ENCODE measurements at regions not wholly inside any gene's neighbourhood (a gene's known extent, or its start where the extent isn't known, plus 50 kb on each side); places are given as distances from the start of the nearest gene placed in this dataset.

DNA sequence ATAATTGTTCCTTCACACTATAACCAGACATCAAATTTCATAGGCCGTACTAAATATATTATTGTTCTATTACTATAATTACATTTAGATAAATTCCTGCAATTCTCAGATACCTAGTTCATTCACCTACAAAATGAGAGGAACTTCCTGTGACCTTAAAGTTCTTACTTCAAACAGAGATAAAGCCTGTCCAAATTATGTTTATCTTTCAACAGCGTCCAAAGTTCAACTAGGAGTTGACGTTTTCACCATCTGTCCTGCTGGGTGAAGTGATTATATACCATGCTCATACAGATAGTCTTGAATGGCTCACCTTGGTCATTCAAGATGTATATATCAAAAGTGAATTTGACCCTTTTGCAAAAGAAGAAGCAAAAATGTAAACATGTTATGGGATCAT lies 440.6 kb downstream of the CDH8 start (continued):
- TF ChIP-seq, protein P1, sequence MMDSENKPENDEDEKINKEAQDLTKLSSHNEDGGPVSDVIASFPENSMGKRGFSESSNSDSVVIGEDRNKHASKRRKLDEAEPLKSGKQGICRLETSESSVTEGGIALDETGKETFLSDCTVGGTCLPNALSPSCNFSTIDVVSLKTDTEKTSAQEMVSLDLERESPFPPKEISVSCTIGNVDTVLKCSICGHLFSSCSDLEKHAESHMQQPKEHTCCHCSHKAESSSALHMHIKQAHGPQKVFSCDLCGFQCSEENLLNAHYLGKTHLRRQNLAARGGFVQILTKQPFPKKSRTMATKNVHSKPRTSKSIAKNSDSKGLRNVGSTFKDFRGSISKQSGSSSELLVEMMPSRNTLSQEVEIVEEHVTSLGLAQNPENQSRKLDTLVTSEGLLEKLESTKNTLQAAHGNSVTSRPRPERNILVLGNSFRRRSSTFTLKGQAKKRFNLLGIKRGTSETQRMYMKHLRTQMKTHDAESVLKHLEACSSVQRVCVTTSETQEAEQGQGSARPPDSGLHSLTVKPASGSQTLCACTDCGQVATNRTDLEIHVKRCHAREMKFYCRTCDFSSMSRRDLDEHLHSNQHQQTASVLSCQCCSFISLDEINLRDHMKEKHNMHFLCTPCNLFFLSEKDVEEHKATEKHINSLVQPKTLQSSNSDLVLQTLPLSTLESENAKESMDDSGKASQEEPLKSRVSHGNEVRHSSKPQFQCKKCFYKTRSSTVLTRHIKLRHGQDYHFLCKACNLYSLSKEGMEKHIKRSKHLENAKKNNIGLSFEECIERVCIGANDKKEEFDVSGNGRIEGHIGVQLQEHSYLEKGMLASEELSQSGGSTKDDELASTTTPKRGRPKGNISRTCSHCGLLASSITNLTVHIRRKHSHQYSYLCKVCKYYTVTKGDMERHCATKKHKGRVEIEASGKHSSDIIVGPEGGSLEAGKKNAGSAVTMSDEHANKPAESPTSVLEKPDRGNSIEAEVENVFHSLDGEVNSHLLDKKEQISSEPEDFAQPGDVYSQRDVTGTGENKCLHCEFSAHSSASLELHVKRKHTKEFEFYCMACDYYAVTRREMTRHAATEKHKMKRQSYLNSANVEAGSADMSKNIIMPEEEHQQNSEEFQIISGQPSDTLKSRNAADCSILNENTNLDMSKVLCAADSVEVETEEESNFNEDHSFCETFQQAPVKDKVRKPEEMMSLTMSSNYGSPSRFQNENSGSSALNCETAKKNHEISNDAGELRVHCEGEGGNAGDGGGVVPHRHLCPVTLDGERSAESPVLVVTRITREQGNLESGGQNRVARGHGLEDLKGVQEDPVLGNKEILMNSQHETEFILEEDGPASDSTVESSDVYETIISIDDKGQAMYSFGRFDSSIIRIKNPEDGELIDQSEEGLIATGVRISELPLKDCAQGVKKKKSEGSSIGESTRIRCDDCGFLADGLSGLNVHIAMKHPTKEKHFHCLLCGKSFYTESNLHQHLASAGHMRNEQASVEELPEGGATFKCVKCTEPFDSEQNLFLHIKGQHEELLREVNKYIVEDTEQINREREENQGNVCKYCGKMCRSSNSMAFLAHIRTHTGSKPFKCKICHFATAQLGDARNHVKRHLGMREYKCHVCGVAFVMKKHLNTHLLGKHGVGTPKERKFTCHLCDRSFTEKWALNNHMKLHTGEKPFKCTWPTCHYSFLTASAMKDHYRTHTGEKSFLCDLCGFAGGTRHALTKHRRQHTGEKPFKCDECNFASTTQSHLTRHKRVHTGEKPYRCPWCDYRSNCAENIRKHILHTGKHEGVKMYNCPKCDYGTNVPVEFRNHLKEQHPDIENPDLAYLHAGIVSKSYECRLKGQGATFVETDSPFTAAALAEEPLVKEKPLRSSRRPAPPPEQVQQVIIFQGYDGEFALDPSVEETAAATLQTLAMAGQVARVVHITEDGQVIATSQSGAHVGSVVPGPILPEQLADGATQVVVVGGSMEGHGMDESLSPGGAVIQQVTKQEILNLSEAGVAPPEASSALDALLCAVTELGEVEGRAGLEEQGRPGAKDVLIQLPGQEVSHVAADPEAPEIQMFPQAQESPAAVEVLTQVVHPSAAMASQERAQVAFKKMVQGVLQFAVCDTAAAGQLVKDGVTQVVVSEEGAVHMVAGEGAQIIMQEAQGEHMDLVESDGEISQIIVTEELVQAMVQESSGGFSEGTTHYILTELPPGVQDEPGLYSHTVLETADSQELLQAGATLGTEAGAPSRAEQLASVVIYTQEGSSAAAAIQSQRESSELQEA (IDR thresholded peaks at IDR 0.05; ENCODE audit: low read depth) = no peak
- TF ChIP-seq SP2 (IDR thresholded peaks at IDR 0.05; ENCODE audit: extremely low read depth, low read depth, low read length, poor library complexity, severe bottlenecking) (no peak), CCAR2 (IDR thresholded peaks at IDR 0.05; ENCODE audit: low read depth, low read length) (no peak), TCFL5 (CRISPR knock-in tag; conservative IDR thresholded peaks at IDR 0.05) (no peak)
- TF ChIP-seq, protein P2, sequence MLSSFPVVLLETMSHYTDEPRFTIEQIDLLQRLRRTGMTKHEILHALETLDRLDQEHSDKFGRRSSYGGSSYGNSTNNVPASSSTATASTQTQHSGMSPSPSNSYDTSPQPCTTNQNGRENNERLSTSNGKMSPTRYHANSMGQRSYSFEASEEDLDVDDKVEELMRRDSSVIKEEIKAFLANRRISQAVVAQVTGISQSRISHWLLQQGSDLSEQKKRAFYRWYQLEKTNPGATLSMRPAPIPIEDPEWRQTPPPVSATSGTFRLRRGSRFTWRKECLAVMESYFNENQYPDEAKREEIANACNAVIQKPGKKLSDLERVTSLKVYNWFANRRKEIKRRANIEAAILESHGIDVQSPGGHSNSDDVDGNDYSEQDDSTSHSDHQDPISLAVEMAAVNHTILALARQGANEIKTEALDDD (IDR thresholded peaks at IDR 0.05) = no peak
- TF ChIP-seq, protein P3, sequence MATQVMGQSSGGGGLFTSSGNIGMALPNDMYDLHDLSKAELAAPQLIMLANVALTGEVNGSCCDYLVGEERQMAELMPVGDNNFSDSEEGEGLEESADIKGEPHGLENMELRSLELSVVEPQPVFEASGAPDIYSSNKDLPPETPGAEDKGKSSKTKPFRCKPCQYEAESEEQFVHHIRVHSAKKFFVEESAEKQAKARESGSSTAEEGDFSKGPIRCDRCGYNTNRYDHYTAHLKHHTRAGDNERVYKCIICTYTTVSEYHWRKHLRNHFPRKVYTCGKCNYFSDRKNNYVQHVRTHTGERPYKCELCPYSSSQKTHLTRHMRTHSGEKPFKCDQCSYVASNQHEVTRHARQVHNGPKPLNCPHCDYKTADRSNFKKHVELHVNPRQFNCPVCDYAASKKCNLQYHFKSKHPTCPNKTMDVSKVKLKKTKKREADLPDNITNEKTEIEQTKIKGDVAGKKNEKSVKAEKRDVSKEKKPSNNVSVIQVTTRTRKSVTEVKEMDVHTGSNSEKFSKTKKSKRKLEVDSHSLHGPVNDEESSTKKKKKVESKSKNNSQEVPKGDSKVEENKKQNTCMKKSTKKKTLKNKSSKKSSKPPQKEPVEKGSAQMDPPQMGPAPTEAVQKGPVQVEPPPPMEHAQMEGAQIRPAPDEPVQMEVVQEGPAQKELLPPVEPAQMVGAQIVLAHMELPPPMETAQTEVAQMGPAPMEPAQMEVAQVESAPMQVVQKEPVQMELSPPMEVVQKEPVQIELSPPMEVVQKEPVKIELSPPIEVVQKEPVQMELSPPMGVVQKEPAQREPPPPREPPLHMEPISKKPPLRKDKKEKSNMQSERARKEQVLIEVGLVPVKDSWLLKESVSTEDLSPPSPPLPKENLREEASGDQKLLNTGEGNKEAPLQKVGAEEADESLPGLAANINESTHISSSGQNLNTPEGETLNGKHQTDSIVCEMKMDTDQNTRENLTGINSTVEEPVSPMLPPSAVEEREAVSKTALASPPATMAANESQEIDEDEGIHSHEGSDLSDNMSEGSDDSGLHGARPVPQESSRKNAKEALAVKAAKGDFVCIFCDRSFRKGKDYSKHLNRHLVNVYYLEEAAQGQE (IDR thresholded peaks at IDR 0.05; ENCODE audit: borderline replicate concordance) = no peak
- TF ChIP-seq, protein P3 (CRISPR knock-in tag; IDR thresholded peaks at IDR 0.05; ENCODE audit: low read depth) = no peak
